HG03354 (cell line): ENCODE measurements at regions not wholly inside any gene's neighbourhood (a gene's known extent, or its start where the extent isn't known, plus 50 kb on each side); places are given as distances from the start of the nearest gene placed in this dataset.
"Not testable (repeated sequence)": the region's sequence is repeated elsewhere in the genome, so short reads cannot be mapped to it uniquely, and the experiment has no call there.

Experiments used
- ATAC-seq: cut with Tn5 transposase; IDR thresholded peaks from one replicate; pipeline ENCODE4 v1.9.1; 2021; ENCODE audit warnings: mild to moderate bottlenecking; ENCODE audit not compliant: unreplicated experiment, poor library complexity, severe bottlenecking

DNA sequence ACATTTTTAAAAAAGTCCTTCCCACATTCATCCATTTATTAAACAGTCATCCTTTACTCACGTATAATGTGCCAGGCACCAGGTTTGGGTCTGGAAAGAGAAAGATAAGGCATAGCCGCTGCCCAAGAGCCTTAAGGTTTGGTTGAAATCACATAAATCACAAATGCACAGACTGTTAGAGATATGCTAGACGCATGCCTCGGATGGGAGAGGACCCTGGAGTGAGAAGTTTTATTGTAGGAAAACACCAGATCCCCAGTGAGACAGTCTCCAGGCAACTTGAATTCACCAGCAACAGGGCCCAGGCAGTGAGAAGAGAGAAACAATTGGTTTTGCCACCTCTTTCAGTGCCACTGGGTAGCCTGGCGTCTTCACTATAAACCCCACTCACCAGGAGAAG is 305.9 kb upstream of the AMIGO2 start:
- ATAC-seq, result no peak

DNA sequence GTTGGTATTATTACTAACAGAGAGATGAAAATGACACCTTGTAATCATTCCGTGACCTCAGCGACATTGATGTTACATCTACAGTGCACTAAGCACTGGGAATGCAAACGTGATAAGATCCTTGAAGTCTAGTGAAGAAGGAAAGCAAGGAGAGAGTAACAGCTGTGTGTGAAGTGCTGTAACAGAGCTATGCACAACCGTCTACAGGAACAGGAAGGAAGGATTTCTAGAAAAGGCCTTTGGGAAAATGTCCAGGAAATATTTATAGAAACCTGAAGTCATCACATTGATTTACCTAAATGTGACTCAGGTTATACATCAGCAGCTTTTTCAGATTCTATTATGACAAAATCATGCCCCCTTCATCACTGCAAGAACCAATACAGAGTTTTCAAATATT is 304.2 kb upstream of the AMIGO2 start:
- no peak for ATAC-seq

DNA sequence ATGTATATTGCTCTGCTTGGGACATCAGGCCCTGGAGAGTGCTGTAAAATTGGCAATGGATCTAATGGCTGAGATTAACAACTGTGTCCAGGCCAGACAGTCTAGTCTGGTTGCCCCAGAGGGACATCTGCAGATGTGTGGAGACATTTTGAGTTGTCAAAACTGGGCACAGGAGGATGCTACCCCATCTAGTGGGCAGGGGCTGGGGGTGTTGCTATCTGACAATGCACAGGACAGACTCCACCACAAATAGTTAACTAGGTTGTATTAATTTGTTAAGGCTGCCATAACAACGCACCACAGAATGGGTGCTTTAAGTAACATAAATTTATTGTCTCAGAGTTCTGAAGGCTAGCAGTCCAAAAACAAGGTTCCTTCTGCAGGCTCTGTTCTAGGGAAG is 302.5 kb upstream of the AMIGO2 start:
- ATAC-seq, result peak; percentile 53

DNA sequence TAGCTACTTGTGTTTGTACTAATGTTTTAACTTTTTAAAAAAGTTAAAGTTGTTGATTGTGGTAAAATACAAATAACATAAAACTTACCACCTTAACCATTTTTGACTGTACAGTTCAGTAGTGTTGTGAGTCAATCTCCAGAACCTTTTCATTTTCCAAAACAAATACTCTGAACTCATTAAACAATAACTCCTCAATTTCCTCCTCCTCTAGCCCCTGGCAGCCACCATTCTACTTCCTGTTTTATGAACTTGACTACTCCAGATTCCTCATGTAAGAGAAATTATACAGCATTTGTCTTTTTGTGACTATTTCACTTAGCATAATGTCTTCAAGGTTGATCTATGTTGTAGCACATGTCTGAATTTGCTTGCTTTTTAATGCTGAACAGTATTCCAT is 299.1 kb upstream of the AMIGO2 start:
- ATAC-seq, result no peak

- ATAC-seq, result no peak
These were observed 298.4 kb upstream of the AMIGO2 start for GRCh38 chr12:47378222-47378582.

DNA sequence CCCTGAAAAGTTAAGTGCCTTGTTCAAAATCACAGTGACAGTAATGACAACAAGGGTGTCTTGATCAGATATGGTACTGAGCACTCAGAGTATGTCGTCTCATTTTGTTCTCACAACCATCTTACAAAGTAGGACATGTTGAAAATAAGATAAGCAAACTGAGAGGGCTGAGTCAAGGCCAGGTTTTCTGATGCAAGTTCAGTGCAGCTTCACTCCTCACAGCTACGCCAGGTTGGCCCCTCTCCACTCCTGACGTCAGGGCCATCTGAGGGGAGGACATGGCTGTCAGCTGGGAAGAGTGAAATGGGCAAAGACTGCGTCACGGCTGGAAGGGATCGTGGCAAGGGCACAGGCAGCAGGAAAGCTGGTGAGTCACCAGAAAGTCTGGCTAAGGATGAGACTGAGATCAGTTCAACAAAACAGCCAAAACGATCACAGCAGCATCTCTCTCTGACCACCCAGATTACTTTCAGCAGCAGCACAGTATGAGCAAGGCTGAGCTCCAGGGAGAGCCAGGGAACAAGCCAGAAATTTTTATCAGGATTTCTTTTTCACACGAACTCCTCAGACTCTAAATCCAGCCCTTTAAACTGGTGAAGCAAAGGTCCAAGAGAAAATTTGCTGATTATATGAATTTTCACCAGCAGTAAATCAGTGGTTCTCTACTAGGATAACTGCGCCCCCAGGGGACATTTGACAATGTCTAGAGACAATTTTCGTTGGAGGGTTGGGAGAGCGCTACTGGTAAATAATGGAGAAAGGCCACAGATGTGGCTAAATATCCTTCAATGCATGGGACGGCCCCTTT is 297.9 kb upstream of the AMIGO2 start:
- ATAC-seq, result no peak

DNA sequence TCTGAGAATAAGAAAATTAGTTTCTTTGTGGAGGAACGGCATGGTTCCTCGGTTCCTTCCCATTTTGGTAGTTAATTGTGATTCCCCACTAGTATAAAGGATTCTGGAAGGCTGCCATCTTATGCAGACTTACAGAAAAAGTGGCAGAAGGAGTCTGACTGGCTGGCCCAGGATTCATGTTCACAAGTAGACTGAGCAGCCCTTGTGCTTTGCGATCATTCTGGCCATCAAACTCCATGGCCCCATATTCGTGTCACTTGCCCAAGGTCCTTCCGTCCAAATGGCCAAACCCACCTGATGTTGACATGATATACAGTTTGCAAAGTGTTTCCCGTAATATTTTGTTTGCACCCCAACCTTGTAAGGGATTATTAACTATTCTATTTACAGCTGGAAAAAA is 297.2 kb upstream of the AMIGO2 start:
- no peak for ATAC-seq

GRCh38 chr12:47373554-47374150 is 293.9 kb upstream of the AMIGO2 start:
- ATAC-seq, result no peak

GRCh38 chr12:47370421-47370820 is 290.7 kb upstream of the AMIGO2 start:
- ATAC-seq, result no peak

- no peak for ATAC-seq
These were observed 289.3 kb upstream of the AMIGO2 start for GRCh38 chr12:47369085-47369484.

DNA sequence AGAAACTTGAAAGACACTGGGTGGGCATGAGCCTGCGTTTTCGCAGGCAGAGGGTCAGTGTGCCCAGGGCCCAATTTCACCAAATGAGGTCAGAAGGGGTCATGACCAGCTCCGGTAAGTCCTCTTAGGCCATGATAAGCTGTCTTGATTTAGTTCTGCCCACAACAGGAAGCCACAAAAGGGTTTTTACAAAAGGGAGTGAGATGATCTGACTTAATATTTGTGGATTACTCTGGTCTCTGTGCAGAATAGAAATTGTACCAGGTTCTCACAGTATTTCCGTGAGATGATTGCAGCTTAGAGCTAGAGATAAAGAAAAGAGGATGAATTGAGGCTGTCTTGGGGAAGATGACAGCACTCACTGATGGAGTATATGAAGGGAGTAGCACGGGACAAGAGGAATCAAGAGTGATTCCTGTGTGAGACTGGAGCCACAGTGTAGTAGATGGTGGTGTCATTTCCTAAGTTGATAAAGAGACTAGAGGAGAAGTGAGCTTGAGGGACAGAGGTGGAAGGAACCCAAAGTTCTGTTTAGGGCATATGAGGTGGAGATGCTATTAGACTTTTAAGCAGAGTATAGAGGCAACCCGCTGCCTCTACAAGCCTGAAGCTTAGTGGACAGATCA is 288.3 kb upstream of the AMIGO2 start:
- ATAC-seq, result no peak

- ATAC-seq, result no peak
These were observed 286.8 kb upstream of the AMIGO2 start for GRCh38 chr12:47366579-47366978.

- no peak for ATAC-seq
These were observed 286.4 kb upstream of the AMIGO2 start for GRCh38 chr12:47366157-47366556.

DNA sequence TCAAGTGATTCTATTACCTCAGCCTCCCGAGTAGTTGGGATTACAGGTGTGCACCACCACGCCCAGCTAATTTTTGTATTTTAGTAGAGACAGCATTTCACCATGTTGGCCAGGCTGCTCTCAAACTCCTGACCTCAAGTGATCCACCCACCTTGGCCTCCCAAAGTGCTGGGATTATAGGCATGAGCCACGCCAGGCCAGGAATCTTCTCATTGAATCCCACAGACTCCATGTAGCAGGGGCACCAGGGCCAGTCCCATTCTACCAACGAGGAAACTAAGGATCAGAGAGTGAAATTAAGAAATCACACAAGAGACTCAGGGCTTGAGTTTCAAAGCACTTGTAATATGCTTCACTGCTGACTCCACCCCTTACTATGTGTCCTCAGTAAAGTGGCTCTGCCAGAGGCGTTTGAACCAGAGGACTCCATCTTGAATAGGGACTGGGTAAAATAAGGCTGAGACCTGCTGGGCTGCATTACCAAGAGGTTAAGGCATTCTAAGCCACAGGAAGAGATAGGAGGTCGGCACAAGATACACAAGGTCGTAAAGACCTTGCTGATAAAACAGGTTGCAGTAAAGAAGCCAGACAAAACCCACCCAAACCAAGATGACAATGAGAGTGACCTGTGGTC is 285.8 kb upstream of the AMIGO2 start:
- not testable (repeated sequence) for ATAC-seq

DNA sequence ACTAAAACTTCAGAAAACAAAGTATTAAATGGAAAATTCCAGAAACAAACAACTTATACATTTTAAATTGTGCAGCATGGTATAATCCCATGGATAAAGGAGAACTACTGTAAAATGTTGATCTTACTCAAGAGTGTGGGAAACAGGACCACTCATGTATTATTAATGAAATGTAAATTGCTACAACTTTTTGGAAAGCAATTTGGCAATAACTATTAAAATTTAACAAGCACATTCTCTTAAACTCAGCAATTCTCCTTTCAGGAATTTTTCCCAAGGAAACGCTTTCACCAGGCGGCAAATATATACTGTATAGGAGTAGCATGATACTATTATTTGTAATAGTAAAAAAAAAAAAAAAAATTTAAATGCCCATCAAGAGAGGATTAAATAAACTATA is 284.5 kb upstream of the AMIGO2 start:
- no peak for ATAC-seq

- no peak for ATAC-seq
These were observed 282.5 kb upstream of the AMIGO2 start for GRCh38 chr12:47362126-47362705.

DNA sequence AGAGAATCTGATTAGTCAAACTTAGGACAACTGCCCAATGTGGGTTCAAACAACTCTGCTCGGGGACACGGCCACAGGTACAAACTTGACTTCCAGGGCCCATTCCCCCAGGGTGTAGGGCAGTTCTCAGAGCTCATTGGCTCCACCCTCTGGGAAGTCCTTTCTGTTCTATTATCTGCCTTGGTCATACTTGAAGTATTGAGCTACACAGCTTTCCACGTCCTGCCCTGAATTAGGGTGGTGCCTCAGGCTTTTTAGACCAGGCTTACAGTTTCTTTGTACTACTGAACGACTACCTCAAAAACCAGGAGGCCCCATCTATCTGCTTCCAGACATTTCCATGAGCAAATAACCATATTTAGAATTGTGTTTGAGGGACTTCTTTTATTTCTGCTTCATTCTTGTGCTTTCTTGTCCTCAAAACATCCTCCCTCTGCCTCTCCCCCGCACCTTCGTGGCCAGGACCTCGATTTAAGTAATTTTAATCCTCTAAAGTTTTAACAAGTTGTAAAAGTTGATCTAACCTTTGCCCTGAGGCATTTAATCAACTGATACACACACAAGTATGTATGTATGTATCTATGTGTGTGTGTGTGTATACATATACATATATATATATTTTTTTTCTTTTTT is 281.7 kb upstream of the AMIGO2 start:
- ATAC-seq, result peak; percentile 87

- peak; percentile 40 for ATAC-seq
These were observed 281.1 kb upstream of the AMIGO2 start for GRCh38 chr12:47360771-47361388.

- ATAC-seq, result no peak
These were observed 280.3 kb upstream of the AMIGO2 start for GRCh38 chr12:47360093-47360480.
